Liver (tissue), 8 donors: ENCODE measurements at regions not wholly inside any gene's neighbourhood (a gene's known extent, or its start where the extent isn't known, plus 50 kb on each side); places are given as distances from the start of the nearest gene placed in this dataset.
A peak's percentile ranks its signal among the peaks of the same experiment; 100 is the strongest.

ENCODE experiments used
- DNase-seq: peaks from one replicate; pipeline ENCODE4 v3.0.0-alpha.2; 2017; ENCODE audit warnings: low spot score
- H3K27ac ChIP-seq, 2 donors: one replicate each; pipeline ENCODE4 v1.7.0; 2013; ENCODE audit warnings: inconsistent platforms in 2 of 2, low read length in 2 of 2, control low read depth in 1 of 2, low read depth in 1 of 2, mild to moderate bottlenecking in 1 of 2
- H3K27me3 ChIP-seq, 4 donors: one replicate each; pipeline versions ENCODE4 v1.6.1 to v1.7.0; 2013; ENCODE audit warnings: low read length in 3 of 4, inconsistent platforms in 1 of 4, mild to moderate bottlenecking in 1 of 4, moderate library complexity in 1 of 4; ENCODE audit not compliant: control insufficient read depth in 4 of 4, insufficient read depth in 4 of 4
- H3K36me3 ChIP-seq, 4 donors: one replicate each; pipeline versions ENCODE4 v1.6.1 to v1.7.0; 2013; ENCODE audit warnings: low read length in 3 of 4, mild to moderate bottlenecking in 3 of 4, low read depth in 1 of 4, moderate library complexity in 1 of 4; ENCODE audit not compliant: control insufficient read depth in 4 of 4, insufficient read depth in 3 of 4
- H3K4me1 ChIP-seq, 4 donors: one replicate each; pipeline versions ENCODE4 v1.6.1 to v1.7.0; 2013; ENCODE audit warnings: low read length in 3 of 4, mild to moderate bottlenecking in 3 of 4, moderate library complexity in 1 of 4; ENCODE audit not compliant: control insufficient read depth in 4 of 4, insufficient read depth in 4 of 4
- H3K4me3 ChIP-seq, 3 donors: one replicate each; pipeline versions ENCODE4 v1.6.1 to v1.7.0; 2013; ENCODE audit warnings: low read length in 3 of 3, control low read depth in 1 of 3, low read depth in 1 of 3, mild to moderate bottlenecking in 1 of 3
- H3K9ac ChIP-seq, 2 donors: one replicate each; pipeline ENCODE4 v1.7.0; 2013; ENCODE audit warnings: low read length in 2 of 2, mild to moderate bottlenecking in 2 of 2, moderate library complexity in 2 of 2, control low read depth in 1 of 2, low read depth in 1 of 2
- H3K9me3 ChIP-seq, 4 donors: one replicate each; pipeline versions ENCODE4 v1.6.1 to v1.7.0; 2013; ENCODE audit warnings: low read length in 3 of 4; ENCODE audit not compliant: control insufficient read depth in 4 of 4
- EGR1 ChIP-seq, 2 donors: IDR thresholded peaks; 2 replicates each; pipeline ENCODE4 v1.6.1; 2016 to 2018; ENCODE audit warnings: antibody characterized with exemption in 2 of 2, low read depth in 2 of 2
- FOXA1 ChIP-seq: IDR thresholded peaks from 2 replicates; pipeline ENCODE4 v1.6.1; 2016; ENCODE audit warnings: antibody characterized with exemption
- FOXA2 ChIP-seq: IDR thresholded peaks from 2 replicates; pipeline ENCODE4 v1.6.1; 2016; ENCODE audit warnings: antibody characterized with exemption
- GABPA ChIP-seq, 2 donors: IDR thresholded peaks in 1 of 2; conservative IDR thresholded peaks in 1 of 2; 2 replicates each; pipeline ENCODE4 v1.6.1; 2016; ENCODE audit warnings: antibody characterized with exemption in 2 of 2, mild to moderate bottlenecking in 1 of 2, moderate library complexity in 1 of 2
- HNF4A ChIP-seq, 2 donors: conservative IDR thresholded peaks; 2 replicates each; pipeline ENCODE4 v1.6.1; 2016; ENCODE audit warnings: antibody characterized with exemption in 2 of 2, mild to moderate bottlenecking in 2 of 2
- HNF4G ChIP-seq: IDR thresholded peaks from 2 replicates; pipeline ENCODE4 v1.6.1; 2016; ENCODE audit warnings: antibody characterized with exemption
- JUND ChIP-seq, 2 donors: IDR thresholded peaks; 2 replicates each; pipeline ENCODE4 v1.6.1; 2016; ENCODE audit warnings: antibody characterized with exemption in 2 of 2
- NR2F2 ChIP-seq: IDR thresholded peaks from 2 replicates; pipeline ENCODE4 v1.6.1; 2016; ENCODE audit warnings: antibody characterized with exemption
- RAD21 ChIP-seq, 2 donors: IDR thresholded peaks; 2 replicates each; pipeline ENCODE4 v1.6.1; 2016; ENCODE audit warnings: antibody characterized with exemption in 2 of 2, mild to moderate bottlenecking in 2 of 2
- RXRA ChIP-seq, 2 donors: IDR thresholded peaks; 2 replicates each; pipeline ENCODE4 v1.6.1; 2017 to 2018; ENCODE audit warnings: antibody characterized with exemption in 2 of 2, mild to moderate bottlenecking in 1 of 2
- SP1 ChIP-seq: IDR thresholded peaks from 2 replicates; pipeline ENCODE4 v1.6.1; 2018; ENCODE audit warnings: antibody characterized with exemption, mild to moderate bottlenecking
- TAF1 ChIP-seq: conservative IDR thresholded peaks from 2 replicates; pipeline ENCODE4 v1.6.1; 2016; ENCODE audit warnings: antibody characterized with exemption, mild to moderate bottlenecking
- YY1 ChIP-seq: IDR thresholded peaks from 2 replicates; pipeline ENCODE4 v1.6.1; 2016; ENCODE audit warnings: antibody characterized with exemption, mild to moderate bottlenecking
- WGBS: extraction: QIAGEN DNeasy Blood & Tissue Kit; methylation state at CpG from one replicate; pipeline ENCODE4 v1.1.7; 2013; 5-methylcytosine and 5-hydroxymethylcytosine counted together
- TF ChIP-seq, protein P1 (sequence below): fragments of 150-350 bp; IDR thresholded peaks from 2 replicates; pipeline ENCODE4 v1.5.1; 2017; ENCODE audit warnings: improper control_type of control experiment, low read depth, low read length; ENCODE audit not compliant: missing input control
- TF ChIP-seq, protein P2 (sequence below): IDR thresholded peaks from 2 replicates; pipeline ENCODE4 v1.6.1; 2016; ENCODE audit warnings: antibody characterized with exemption
- TF ChIP-seq, protein P3 (sequence below): IDR thresholded peaks from 2 replicates; pipeline ENCODE4 v1.6.1; 2016; ENCODE audit warnings: antibody characterized with exemption
- TF ChIP-seq, protein P4 (sequence below): IDR thresholded peaks from 2 replicates; pipeline ENCODE4 v1.6.1; 2016; ENCODE audit warnings: antibody characterized with exemption
- TF ChIP-seq, protein P5 (sequence below): IDR thresholded peaks from 2 replicates; pipeline ENCODE4 v1.6.1; 2016; ENCODE audit warnings: antibody characterized with exemption, mild to moderate bottlenecking
- donor health status: healthy.
- donor health status: healthy.
- donor health status: healthy.
- donor health status: healthy.
- donor health status: healthy.

DNA sequence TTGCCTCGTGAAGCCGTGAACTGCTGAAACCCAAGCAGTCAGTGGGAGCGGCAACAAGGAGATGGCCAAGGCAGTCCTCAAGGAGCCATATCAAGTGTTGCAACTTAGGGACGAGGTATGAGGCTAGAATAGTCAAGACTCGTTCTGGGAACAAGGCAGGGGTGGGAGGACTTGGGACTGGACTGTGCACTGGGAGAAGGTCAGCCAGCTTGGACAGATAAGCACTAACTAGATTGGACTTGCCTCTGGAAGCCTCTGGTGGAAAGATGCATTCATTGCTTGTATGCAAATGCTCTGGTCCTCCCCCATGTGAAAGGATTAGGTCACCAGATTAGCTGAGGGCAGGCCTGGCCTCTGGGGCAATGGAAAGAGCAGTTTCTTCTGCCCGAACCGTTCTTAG, 123.3 kb upstream of the CTNNB1 start:
- H3K36me3 ChIP-seq = no peaks in the 10 kb centered on the region
- no peak overlapping the region for H3K9ac ChIP-seq
- H3K4me1 ChIP-seq = no peaks in the 10 kb centered on the region
- no peak overlapping the region for H3K27ac ChIP-seq
- DNase-seq = no peak
- TF ChIP-seq JUND (IDR thresholded peaks at IDR 0.05) = no peak
- TF ChIP-seq, protein P1, sequence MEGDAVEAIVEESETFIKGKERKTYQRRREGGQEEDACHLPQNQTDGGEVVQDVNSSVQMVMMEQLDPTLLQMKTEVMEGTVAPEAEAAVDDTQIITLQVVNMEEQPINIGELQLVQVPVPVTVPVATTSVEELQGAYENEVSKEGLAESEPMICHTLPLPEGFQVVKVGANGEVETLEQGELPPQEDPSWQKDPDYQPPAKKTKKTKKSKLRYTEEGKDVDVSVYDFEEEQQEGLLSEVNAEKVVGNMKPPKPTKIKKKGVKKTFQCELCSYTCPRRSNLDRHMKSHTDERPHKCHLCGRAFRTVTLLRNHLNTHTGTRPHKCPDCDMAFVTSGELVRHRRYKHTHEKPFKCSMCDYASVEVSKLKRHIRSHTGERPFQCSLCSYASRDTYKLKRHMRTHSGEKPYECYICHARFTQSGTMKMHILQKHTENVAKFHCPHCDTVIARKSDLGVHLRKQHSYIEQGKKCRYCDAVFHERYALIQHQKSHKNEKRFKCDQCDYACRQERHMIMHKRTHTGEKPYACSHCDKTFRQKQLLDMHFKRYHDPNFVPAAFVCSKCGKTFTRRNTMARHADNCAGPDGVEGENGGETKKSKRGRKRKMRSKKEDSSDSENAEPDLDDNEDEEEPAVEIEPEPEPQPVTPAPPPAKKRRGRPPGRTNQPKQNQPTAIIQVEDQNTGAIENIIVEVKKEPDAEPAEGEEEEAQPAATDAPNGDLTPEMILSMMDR = peak; percentile 7
- TF ChIP-seq FOXA2 = no peak
- no peak for TF ChIP-seq FOXA1
- TF ChIP-seq HNF4A (conservative IDR thresholded peaks at IDR 0.05) = peak; percentile 16 to 60
- TF ChIP-seq RXRA (IDR thresholded peaks at IDR 0.05) = no peak
- no peak for TF ChIP-seq EGR1 (IDR thresholded peaks at IDR 0.05; ENCODE audit: low read depth in 2 of 2)
- TF ChIP-seq RAD21 (IDR thresholded peaks at IDR 0.05) = peak in 1 of 2 donors; percentile 11
- 58% methylated on average over 7 of the region's 7 CpGs for WGBS
- no peaks in the 10 kb centered on the region for H3K9me3 ChIP-seq
- H3K27me3 ChIP-seq = no peaks in the 10 kb centered on the region
- H3K4me3 ChIP-seq = no peak overlapping the region

DNA sequence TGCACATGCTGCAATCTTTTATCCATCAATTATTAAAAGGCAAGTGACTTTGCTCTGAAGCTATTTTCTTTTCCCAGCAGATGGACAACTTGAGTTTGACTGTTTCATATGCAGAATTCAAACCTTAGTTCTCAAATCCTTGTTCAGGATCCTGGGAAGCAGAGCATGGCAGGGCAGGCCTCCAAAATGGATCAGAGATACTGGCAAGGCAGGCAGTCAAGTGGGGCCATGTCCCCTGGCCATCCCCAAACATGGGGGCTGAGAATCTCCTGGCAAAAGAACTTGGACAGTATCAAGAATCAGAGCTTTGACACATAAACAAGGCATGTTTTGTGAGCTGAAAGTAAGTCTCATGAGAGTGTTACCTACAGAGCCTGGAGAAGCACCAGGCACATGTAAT, 122.9 kb upstream of the CTNNB1 start:
- H3K4me1 ChIP-seq = no peaks in the 10 kb centered on the region
- H3K4me3 ChIP-seq = no peak overlapping the region
- no peak for DNase-seq
- H3K9ac ChIP-seq = no peak overlapping the region
- H3K27me3 ChIP-seq = no peaks in the 10 kb centered on the region
- no peak overlapping the region for H3K27ac ChIP-seq
- no peaks in the 10 kb centered on the region for H3K36me3 ChIP-seq
- H3K9me3 ChIP-seq = no peaks in the 10 kb centered on the region
- TF ChIP-seq HNF4A (conservative IDR thresholded peaks at IDR 0.05) (no peak), RXRA (IDR thresholded peaks at IDR 0.05) (no peak), JUND (IDR thresholded peaks at IDR 0.05) (no peak), SP1 (no peak), TAF1 (no peak), NR2F2 (no peak), GABPA (IDR thresholded peaks at IDR 0.05 in 1 of 2, conservative IDR thresholded peaks at IDR 0.05 in 1 of 2) (no peak), FOXA2 (no peak), RAD21 (IDR thresholded peaks at IDR 0.05) (no peak), FOXA1 (no peak), EGR1 (IDR thresholded peaks at IDR 0.05; ENCODE audit: low read depth in 2 of 2) (no peak), YY1 (no peak), HNF4G (no peak)
- TF ChIP-seq, protein P2, sequence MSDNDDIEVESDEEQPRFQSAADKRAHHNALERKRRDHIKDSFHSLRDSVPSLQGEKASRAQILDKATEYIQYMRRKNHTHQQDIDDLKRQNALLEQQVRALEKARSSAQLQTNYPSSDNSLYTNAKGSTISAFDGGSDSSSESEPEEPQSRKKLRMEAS = no peak
- TF ChIP-seq, protein P1 = no peak
- TF ChIP-seq, protein P3, sequence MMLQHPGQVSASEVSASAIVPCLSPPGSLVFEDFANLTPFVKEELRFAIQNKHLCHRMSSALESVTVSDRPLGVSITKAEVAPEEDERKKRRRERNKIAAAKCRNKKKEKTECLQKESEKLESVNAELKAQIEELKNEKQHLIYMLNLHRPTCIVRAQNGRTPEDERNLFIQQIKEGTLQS = no peak
- TF ChIP-seq, protein P4, sequence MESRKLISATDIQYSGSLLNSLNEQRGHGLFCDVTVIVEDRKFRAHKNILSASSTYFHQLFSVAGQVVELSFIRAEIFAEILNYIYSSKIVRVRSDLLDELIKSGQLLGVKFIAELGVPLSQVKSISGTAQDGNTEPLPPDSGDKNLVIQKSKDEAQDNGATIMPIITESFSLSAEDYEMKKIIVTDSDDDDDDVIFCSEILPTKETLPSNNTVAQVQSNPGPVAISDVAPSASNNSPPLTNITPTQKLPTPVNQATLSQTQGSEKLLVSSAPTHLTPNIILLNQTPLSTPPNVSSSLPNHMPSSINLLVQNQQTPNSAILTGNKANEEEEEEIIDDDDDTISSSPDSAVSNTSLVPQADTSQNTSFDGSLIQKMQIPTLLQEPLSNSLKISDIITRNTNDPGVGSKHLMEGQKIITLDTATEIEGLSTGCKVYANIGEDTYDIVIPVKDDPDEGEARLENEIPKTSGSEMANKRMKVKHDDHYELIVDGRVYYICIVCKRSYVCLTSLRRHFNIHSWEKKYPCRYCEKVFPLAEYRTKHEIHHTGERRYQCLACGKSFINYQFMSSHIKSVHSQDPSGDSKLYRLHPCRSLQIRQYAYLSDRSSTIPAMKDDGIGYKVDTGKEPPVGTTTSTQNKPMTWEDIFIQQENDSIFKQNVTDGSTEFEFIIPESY = no peak
- TF ChIP-seq, protein P5, sequence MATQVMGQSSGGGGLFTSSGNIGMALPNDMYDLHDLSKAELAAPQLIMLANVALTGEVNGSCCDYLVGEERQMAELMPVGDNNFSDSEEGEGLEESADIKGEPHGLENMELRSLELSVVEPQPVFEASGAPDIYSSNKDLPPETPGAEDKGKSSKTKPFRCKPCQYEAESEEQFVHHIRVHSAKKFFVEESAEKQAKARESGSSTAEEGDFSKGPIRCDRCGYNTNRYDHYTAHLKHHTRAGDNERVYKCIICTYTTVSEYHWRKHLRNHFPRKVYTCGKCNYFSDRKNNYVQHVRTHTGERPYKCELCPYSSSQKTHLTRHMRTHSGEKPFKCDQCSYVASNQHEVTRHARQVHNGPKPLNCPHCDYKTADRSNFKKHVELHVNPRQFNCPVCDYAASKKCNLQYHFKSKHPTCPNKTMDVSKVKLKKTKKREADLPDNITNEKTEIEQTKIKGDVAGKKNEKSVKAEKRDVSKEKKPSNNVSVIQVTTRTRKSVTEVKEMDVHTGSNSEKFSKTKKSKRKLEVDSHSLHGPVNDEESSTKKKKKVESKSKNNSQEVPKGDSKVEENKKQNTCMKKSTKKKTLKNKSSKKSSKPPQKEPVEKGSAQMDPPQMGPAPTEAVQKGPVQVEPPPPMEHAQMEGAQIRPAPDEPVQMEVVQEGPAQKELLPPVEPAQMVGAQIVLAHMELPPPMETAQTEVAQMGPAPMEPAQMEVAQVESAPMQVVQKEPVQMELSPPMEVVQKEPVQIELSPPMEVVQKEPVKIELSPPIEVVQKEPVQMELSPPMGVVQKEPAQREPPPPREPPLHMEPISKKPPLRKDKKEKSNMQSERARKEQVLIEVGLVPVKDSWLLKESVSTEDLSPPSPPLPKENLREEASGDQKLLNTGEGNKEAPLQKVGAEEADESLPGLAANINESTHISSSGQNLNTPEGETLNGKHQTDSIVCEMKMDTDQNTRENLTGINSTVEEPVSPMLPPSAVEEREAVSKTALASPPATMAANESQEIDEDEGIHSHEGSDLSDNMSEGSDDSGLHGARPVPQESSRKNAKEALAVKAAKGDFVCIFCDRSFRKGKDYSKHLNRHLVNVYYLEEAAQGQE = no peak
